ENCODE measurements at regions not wholly inside any gene's neighbourhood (a gene's known extent, or its start where the extent isn't known, plus 50 kb on each side); places are given as distances from the start of the nearest gene placed in this dataset.
"Not testable (repeated sequence)": the region's sequence is repeated elsewhere in the genome, so short reads cannot be mapped to it uniquely, and the experiment has no call there.

GRCh38 chr5:112579599-112580170 is 158.0 kb upstream of the APC start:
- no peak overlapping the region for H3K27ac ChIP-seq
- no peaks in the 10 kb centered on the region for H3K4me1 ChIP-seq
- H3K4me3 ChIP-seq (ENCODE audit: low read depth, low read length): no peak overlapping the region
- H3K36me3 ChIP-seq (ENCODE audit: control insufficient read depth, insufficient read depth, low read length): no peaks in the 10 kb centered on the region
- no peak overlapping the region for H3K4me2 ChIP-seq (ENCODE audit: low read length)
- H3K9me3 ChIP-seq (ENCODE audit: control insufficient read depth, low read length): no peaks in the 10 kb centered on the region
- TF ChIP-seq CTCF (IDR thresholded peaks at IDR 0.05): no peak
- H3K79me2 ChIP-seq: no peaks in the 10 kb centered on the region
- no peaks in the 10 kb centered on the region for H3K27me3 ChIP-seq (ENCODE audit: control insufficient read depth, insufficient read depth, low read length)
- H3K9ac ChIP-seq: no peak overlapping the region
- no peak overlapping the region for H2AFZ ChIP-seq

- no peaks in the 10 kb centered on the region for H3K79me2 ChIP-seq
- H3K27me3 ChIP-seq (ENCODE audit: control insufficient read depth, insufficient read depth, low read length): no peaks in the 10 kb centered on the region
- no peak for TF ChIP-seq CTCF (IDR thresholded peaks at IDR 0.05)
- H3K4me1 ChIP-seq: no peaks in the 10 kb centered on the region
- no peak overlapping the region for H2AFZ ChIP-seq
- H3K9ac ChIP-seq: no peak overlapping the region
- H3K4me2 ChIP-seq (ENCODE audit: low read length): no peak overlapping the region
- no peak overlapping the region for H3K4me3 ChIP-seq (ENCODE audit: low read depth, low read length)
- no peaks in the 10 kb centered on the region for H3K9me3 ChIP-seq (ENCODE audit: control insufficient read depth, low read length)
- H3K36me3 ChIP-seq (ENCODE audit: control insufficient read depth, insufficient read depth, low read length): no peaks in the 10 kb centered on the region
- no peak overlapping the region for H3K27ac ChIP-seq
Observed at GRCh38 chr5:112581811-112582320, 155.8 kb upstream of the APC start.

- TF ChIP-seq CTCF (IDR thresholded peaks at IDR 0.05): no peak
- H3K27me3 ChIP-seq (ENCODE audit: control insufficient read depth, insufficient read depth, low read length): no peaks in the 10 kb centered on the region
- no peak overlapping the region for H3K9ac ChIP-seq
- H3K4me2 ChIP-seq (ENCODE audit: low read length): no peak overlapping the region
- no peaks in the 10 kb centered on the region for H3K36me3 ChIP-seq (ENCODE audit: control insufficient read depth, insufficient read depth, low read length)
- no peak overlapping the region for H3K27ac ChIP-seq
- no peak overlapping the region for H2AFZ ChIP-seq
- no peaks in the 10 kb centered on the region for H3K4me1 ChIP-seq
- no peaks in the 10 kb centered on the region for H3K9me3 ChIP-seq (ENCODE audit: control insufficient read depth, low read length)
- no peak overlapping the region for H3K4me3 ChIP-seq (ENCODE audit: low read depth, low read length)
- H3K79me2 ChIP-seq: no peaks in the 10 kb centered on the region
Observed at GRCh38 chr5:112583166-112583565, 154.5 kb upstream of the APC start.

- Histone ChIP-seq H3K27me3 (ENCODE audit: control insufficient read depth, insufficient read depth, low read length) (no peaks in the 10 kb centered on the region), H3K4me1 (no peaks in the 10 kb centered on the region), H2AFZ (no peak overlapping the region), H3K79me2 (no peaks in the 10 kb centered on the region), H3K36me3 (ENCODE audit: control insufficient read depth, insufficient read depth, low read length) (no peaks in the 10 kb centered on the region), H3K9me3 (ENCODE audit: control insufficient read depth, low read length) (no peaks in the 10 kb centered on the region), H3K9ac (no peak overlapping the region), H3K27ac (no peak overlapping the region), H3K4me2 (ENCODE audit: low read length) (no peak overlapping the region), H3K4me3 (ENCODE audit: low read depth, low read length) (no peak overlapping the region)
- TF ChIP-seq CTCF (IDR thresholded peaks at IDR 0.05): no peak
Observed at GRCh38 chr5:112584781-112585180, 152.9 kb upstream of the APC start.

- Histone ChIP-seq H3K36me3 (ENCODE audit: control insufficient read depth, insufficient read depth, low read length) (no peaks in the 10 kb centered on the region), H3K9ac (no peak overlapping the region), H2AFZ (no peak overlapping the region), H3K27ac (no peak overlapping the region), H3K79me2 (no peaks in the 10 kb centered on the region), H3K4me2 (ENCODE audit: low read length) (no peak overlapping the region), H3K9me3 (ENCODE audit: control insufficient read depth, low read length) (no peaks in the 10 kb centered on the region), H3K27me3 (ENCODE audit: control insufficient read depth, insufficient read depth, low read length) (no peaks in the 10 kb centered on the region), H3K4me1 (no peaks in the 10 kb centered on the region), H3K4me3 (ENCODE audit: low read depth, low read length) (no peak overlapping the region)
- TF ChIP-seq CTCF (IDR thresholded peaks at IDR 0.05): no peak
Observed at GRCh38 chr5:112586596-112587062, 151.1 kb upstream of the APC start.

- H3K27me3 ChIP-seq (ENCODE audit: control insufficient read depth, insufficient read depth, low read length); H3K4me3 ChIP-seq (ENCODE audit: low read depth, low read length): not testable (repeated sequence)
- peaks cover 32% of the 10 kb centered on the region for H3K4me1 ChIP-seq
Observed at GRCh38 chr5:112590858-112591257, 146.8 kb upstream of the APC start.

More at GRCh38 chr5:112590858-112591257, 146.8 kb upstream of the APC start:
- not testable (repeated sequence) for H3K79me2 ChIP-seq; H2AFZ ChIP-seq; H3K36me3 ChIP-seq (ENCODE audit: control insufficient read depth, insufficient read depth, low read length); H3K4me2 ChIP-seq (ENCODE audit: low read length); H3K9ac ChIP-seq; H3K27ac ChIP-seq; H3K9me3 ChIP-seq (ENCODE audit: control insufficient read depth, low read length)

All from parathyroid adenoma (tissue), 2 donors.